HEK293 (cell line): ENCODE measurements at regions not wholly inside any gene's neighbourhood (a gene's known extent, or its start where the extent isn't known, plus 50 kb on each side); places are given as distances from the start of the nearest gene placed in this dataset.

Source experiments
- CTCF ChIA-PET: fragments of 350-600 bp; formaldehyde crosslinking; extraction: SDS; loops from one replicate; lab custom pipeline; 2021; ENCODE audit warnings: antibody characterized with exemption; lab: Yijun Ruan, JAX
- POLR2A ChIA-PET: fragments of 300-600 bp; formaldehyde crosslinking; extraction: SDS; loops from one replicate; lab custom pipeline; 2020; ENCODE audit warnings: antibody characterized with exemption, inconsistent platforms; lab: Yijun Ruan, JAX
- H3K27ac ChIP-seq: fragments of 200-500 bp; sonication (Bioruptor generic); 2 replicates; pipeline ENCODE4 v1.5.1; 2014; ENCODE audit warnings: low read depth, low read length, control low read depth, inconsistent platforms; ENCODE audit errors: extremely low read depth
- H3K36me3 ChIP-seq, 2 experiments: fragments of 200-500 bp in 1 of 2; sonication (Bioruptor generic) in 1 of 2; 1 replicate in 1 of 2; 2 replicates in 1 of 2; pipeline ENCODE4 v1.5.1; 2014 to 2017; ENCODE audit warnings: inconsistent platforms in 2 of 2, low read length in 2 of 2; ENCODE audit not compliant: control insufficient read depth in 2 of 2, insufficient read depth in 1 of 2
- H3K4me1 ChIP-seq: fragments of 200-500 bp; sonication (Bioruptor generic); 2 replicates; pipeline ENCODE4 v1.5.1; 2014; ENCODE audit warnings: mild to moderate bottlenecking, low read length, inconsistent platforms; ENCODE audit not compliant: control insufficient read depth, insufficient read depth
- H3K4me3 ChIP-seq: 2 replicates; pipeline ENCODE4 v1.5.1; 2011; ENCODE audit warnings: low read depth, mild to moderate bottlenecking, control low read depth, low read length, moderate library complexity
- H3K9me3 ChIP-seq: fragments of 200-500 bp; sonication (Bioruptor generic); 2 replicates; pipeline ENCODE4 v1.5.1; 2014; ENCODE audit warnings: low read depth, low read length, inconsistent platforms; ENCODE audit not compliant: control insufficient read depth, insufficient read depth
- SP2 ChIP-seq: fragments of 450-650 bp; formaldehyde crosslinking; IDR thresholded peaks from 2 replicates; pipeline ENCODE4 v1.5.1; 2016; ENCODE audit warnings: missing biosample characterization, missing genetic modification characterization
- ZNF133 ChIP-seq: fragments of 450-650 bp; formaldehyde crosslinking; IDR thresholded peaks from 2 replicates; pipeline ENCODE4 v1.5.1; 2016; ENCODE audit warnings: missing biosample characterization, missing genetic modification characterization
- ZNF175 ChIP-seq: fragments of 450-650 bp; formaldehyde crosslinking; IDR thresholded peaks from 2 replicates; pipeline ENCODE4 v1.5.1; 2016; ENCODE audit warnings: missing biosample characterization, missing genetic modification characterization
- ZNF221 ChIP-seq: fragments of 450-650 bp; formaldehyde crosslinking; IDR thresholded peaks from 2 replicates; pipeline ENCODE4 v1.5.1; 2017; ENCODE audit warnings: missing biosample characterization, missing genetic modification characterization, borderline replicate concordance
- ZNF354C ChIP-seq: fragments of 450-650 bp; formaldehyde crosslinking; IDR thresholded peaks from 2 replicates; pipeline ENCODE4 v1.5.1; 2016; ENCODE audit warnings: missing biosample characterization, missing genetic modification characterization, low read depth, borderline replicate concordance
- ZNF433 ChIP-seq: fragments of 450-650 bp; formaldehyde crosslinking; IDR thresholded peaks from 2 replicates; pipeline ENCODE4 v1.5.1; 2016; ENCODE audit warnings: missing biosample characterization, missing genetic modification characterization, low read depth
- ZNF48 ChIP-seq: fragments of 450-650 bp; formaldehyde crosslinking; IDR thresholded peaks from 2 replicates; pipeline ENCODE4 v1.5.1; 2016; ENCODE audit warnings: missing biosample characterization, missing genetic modification characterization
- ZNF510 ChIP-seq: fragments of 450-650 bp; formaldehyde crosslinking; IDR thresholded peaks from 2 replicates; pipeline ENCODE4 v1.5.1; 2018; ENCODE audit warnings: mild to moderate bottlenecking, missing genetic modification characterization, missing biosample characterization; ENCODE audit not compliant: insufficient replicate concordance
- ZNF529 ChIP-seq: fragments of 450-650 bp; formaldehyde crosslinking; IDR thresholded peaks from 2 replicates; pipeline ENCODE4 v1.5.1; 2017; ENCODE audit warnings: missing genetic modification characterization, missing biosample characterization; ENCODE audit not compliant: insufficient replicate concordance
- ZNF544 ChIP-seq: fragments of 450-650 bp; formaldehyde crosslinking; IDR thresholded peaks from 2 replicates; pipeline ENCODE4 v1.5.0; 2017; ENCODE audit warnings: missing biosample characterization, missing genetic modification characterization
- ZNF658 ChIP-seq: fragments of 450-650 bp; formaldehyde crosslinking; IDR thresholded peaks from 2 replicates; pipeline ENCODE4; 2016; ENCODE audit warnings: missing biosample characterization, missing genetic modification characterization
- ZNF670 ChIP-seq: fragments of 450-650 bp; formaldehyde crosslinking; IDR thresholded peaks from 2 replicates; pipeline ENCODE4 v1.5.1; 2016; ENCODE audit warnings: missing biosample characterization, missing genetic modification characterization, low read depth
- ZNF707 ChIP-seq: fragments of 450-650 bp; formaldehyde crosslinking; IDR thresholded peaks from 2 replicates; pipeline ENCODE4 v1.5.1; 2016; ENCODE audit warnings: missing biosample characterization, missing genetic modification characterization
- ZNF76 ChIP-seq: fragments of 450-650 bp; formaldehyde crosslinking; IDR thresholded peaks from 2 replicates; pipeline ENCODE4; 2016; ENCODE audit warnings: low read depth, missing biosample characterization, missing genetic modification characterization, borderline replicate concordance
- ZNF830 ChIP-seq: fragments of 450-650 bp; IDR thresholded peaks from 2 replicates; pipeline ENCODE4 v1.5.0; 2018; ENCODE audit warnings: missing biosample characterization, missing genetic modification characterization, low read depth, mild to moderate bottlenecking, moderate library complexity
- TF ChIP-seq, protein P1 (sequence below): fragments of 450-650 bp; formaldehyde crosslinking; IDR thresholded peaks from 2 replicates; pipeline ENCODE4 v1.5.1; 2016; ENCODE audit warnings: missing biosample characterization, missing genetic modification characterization, borderline replicate concordance
- TF ChIP-seq, protein P2 (sequence below): fragments of 450-650 bp; formaldehyde crosslinking; IDR thresholded peaks from 2 replicates; pipeline ENCODE4 v1.5.1; 2016; ENCODE audit warnings: missing biosample characterization, missing genetic modification characterization, low read depth
- TF ChIP-seq, protein P3 (sequence below): fragments of 450-650 bp; formaldehyde crosslinking; IDR thresholded peaks from 2 replicates; pipeline ENCODE4 v1.5.1; 2017; ENCODE audit warnings: missing biosample characterization, mild to moderate bottlenecking, missing genetic modification characterization, moderate library complexity

DNA sequence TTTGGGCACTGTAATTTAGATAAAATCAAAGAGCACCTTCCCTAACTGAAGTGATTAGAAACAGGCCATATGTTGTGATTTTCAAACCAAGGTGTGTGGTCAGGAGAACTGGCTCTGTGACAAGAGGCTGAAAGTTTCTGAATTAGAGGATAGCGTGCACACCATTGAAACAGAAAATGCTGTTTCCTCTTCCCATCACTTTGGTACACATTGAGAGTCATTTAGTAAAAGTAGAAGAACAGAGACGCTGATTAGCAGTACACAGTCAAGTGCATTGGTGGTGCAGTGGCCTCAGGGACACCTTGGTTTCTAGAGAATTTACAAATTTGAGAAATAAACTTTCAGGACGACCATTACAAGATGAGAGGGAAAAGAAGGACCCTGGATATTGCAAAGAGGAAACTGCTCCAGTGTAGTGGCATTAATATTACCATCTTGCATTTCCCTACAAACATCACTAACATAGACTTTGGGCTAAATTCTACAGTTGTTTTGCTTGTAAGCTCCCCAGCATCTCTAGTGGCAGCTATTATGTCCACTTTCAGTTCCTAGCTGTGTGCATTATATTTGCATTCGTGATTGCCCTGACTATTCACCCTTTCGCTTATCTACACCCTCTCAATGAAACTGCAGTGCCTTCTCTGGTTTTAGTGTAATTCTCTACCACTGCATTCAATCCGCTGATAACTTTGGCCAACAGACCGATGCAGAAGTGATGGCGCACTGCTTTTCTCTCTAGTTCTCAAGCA, 728.1 kb upstream of the GRM7 start (continued):
- TF ChIP-seq ZNF354C: no peak
- TF ChIP-seq, protein P1, sequence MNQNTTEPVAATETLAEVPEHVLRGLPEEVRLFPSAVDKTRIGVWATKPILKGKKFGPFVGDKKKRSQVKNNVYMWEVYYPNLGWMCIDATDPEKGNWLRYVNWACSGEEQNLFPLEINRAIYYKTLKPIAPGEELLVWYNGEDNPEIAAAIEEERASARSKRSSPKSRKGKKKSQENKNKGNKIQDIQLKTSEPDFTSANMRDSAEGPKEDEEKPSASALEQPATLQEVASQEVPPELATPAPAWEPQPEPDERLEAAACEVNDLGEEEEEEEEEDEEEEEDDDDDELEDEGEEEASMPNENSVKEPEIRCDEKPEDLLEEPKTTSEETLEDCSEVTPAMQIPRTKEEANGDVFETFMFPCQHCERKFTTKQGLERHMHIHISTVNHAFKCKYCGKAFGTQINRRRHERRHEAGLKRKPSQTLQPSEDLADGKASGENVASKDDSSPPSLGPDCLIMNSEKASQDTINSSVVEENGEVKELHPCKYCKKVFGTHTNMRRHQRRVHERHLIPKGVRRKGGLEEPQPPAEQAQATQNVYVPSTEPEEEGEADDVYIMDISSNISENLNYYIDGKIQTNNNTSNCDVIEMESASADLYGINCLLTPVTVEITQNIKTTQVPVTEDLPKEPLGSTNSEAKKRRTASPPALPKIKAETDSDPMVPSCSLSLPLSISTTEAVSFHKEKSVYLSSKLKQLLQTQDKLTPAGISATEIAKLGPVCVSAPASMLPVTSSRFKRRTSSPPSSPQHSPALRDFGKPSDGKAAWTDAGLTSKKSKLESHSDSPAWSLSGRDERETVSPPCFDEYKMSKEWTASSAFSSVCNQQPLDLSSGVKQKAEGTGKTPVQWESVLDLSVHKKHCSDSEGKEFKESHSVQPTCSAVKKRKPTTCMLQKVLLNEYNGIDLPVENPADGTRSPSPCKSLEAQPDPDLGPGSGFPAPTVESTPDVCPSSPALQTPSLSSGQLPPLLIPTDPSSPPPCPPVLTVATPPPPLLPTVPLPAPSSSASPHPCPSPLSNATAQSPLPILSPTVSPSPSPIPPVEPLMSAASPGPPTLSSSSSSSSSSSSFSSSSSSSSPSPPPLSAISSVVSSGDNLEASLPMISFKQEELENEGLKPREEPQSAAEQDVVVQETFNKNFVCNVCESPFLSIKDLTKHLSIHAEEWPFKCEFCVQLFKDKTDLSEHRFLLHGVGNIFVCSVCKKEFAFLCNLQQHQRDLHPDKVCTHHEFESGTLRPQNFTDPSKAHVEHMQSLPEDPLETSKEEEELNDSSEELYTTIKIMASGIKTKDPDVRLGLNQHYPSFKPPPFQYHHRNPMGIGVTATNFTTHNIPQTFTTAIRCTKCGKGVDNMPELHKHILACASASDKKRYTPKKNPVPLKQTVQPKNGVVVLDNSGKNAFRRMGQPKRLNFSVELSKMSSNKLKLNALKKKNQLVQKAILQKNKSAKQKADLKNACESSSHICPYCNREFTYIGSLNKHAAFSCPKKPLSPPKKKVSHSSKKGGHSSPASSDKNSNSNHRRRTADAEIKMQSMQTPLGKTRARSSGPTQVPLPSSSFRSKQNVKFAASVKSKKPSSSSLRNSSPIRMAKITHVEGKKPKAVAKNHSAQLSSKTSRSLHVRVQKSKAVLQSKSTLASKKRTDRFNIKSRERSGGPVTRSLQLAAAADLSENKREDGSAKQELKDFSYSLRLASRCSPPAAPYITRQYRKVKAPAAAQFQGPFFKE: no peak
- TF ChIP-seq, protein P2, sequence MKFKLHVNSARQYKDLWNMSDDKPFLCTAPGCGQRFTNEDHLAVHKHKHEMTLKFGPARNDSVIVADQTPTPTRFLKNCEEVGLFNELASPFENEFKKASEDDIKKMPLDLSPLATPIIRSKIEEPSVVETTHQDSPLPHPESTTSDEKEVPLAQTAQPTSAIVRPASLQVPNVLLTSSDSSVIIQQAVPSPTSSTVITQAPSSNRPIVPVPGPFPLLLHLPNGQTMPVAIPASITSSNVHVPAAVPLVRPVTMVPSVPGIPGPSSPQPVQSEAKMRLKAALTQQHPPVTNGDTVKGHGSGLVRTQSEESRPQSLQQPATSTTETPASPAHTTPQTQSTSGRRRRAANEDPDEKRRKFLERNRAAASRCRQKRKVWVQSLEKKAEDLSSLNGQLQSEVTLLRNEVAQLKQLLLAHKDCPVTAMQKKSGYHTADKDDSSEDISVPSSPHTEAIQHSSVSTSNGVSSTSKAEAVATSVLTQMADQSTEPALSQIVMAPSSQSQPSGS (tag by site-specific recombination): no peak
- no peak for TF ChIP-seq ZNF707
- TF ChIP-seq, protein P3, sequence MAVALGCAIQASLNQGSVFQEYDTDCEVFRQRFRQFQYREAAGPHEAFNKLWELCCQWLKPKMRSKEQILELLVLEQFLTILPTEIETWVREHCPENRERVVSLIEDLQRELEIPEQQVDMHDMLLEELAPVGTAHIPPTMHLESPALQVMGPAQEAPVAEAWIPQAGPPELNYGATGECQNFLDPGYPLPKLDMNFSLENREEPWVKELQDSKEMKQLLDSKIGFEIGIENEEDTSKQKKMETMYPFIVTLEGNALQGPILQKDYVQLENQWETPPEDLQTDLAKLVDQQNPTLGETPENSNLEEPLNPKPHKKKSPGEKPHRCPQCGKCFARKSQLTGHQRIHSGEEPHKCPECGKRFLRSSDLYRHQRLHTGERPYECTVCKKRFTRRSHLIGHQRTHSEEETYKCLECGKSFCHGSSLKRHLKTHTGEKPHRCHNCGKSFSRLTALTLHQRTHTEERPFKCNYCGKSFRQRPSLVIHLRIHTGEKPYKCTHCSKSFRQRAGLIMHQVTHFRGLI: no peak

DNA sequence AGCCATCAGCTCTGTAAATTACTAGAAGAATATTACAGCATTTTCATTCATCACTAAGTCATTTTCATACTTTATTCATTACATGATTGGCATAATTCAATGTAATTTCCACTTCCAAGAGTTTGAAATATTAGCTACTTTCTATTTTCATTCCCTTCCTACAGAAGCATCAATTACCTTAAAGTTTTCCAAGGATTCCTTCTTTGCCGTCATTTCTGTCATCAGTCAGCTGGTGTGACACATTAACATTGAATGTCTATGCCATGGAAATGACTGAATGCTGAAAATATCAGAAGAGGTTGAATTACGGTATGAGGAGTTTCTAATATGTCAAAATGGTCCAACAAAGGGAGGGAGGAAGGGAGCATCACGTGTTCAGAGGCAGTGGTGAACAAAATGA, 718.2 kb upstream of the GRM7 start:
- CTCF ChIA-PET: interaction anchor here (0.8 kb wide), 1 partner anchor 570 kb away, joined by 7 read pairs; no protein-coding TSS in a partner anchor
- Histone ChIP-seq H3K27ac (no peak overlapping the region), H3K9me3 (no peaks in the 10 kb centered on the region), H3K36me3 (no peaks in the 10 kb centered on the region)
- TF ChIP-seq ZNF670 (tag by site-specific recombination) (no peak), ZNF433 (tag by site-specific recombination) (no peak), ZNF529 (tag by site-specific recombination) (no peak), SP2 (tag by site-specific recombination) (no peak), ZNF48 (tag by site-specific recombination) (no peak), ZNF175 (no peak), ZNF76 (tag by site-specific recombination) (no peak), ZNF544 (tag by site-specific recombination) (no peak), ZNF354C (no peak), ZNF830 (no peak), ZNF221 (no peak), ZNF133 (tag by site-specific recombination) (no peak), ZNF510 (tag by site-specific recombination) (no peak), ZNF658 (tag by site-specific recombination) (no peak)
- TF ChIP-seq, all 188 proteins: peak for 0
- no peaks in the 10 kb centered on the region for H3K4me1 ChIP-seq
- POLR2A ChIA-PET: no interaction called here
- no peak overlapping the region for H3K4me3 ChIP-seq
